Kidney tubule cell (primary cell): ENCODE measurements at regions not wholly inside any gene's neighbourhood (a gene's known extent, or its start where the extent isn't known, plus 50 kb on each side); places are given as distances from the start of the nearest gene placed in this dataset.
"Not testable (repeated sequence)": the region's sequence is repeated elsewhere in the genome, so short reads cannot be mapped to it uniquely, and the experiment has no call there.

Source experiments
- DNase-seq: peaks from one replicate; pipeline ENCODE4 v3.0.0-alpha.2; 2018; ENCODE audit warnings: low spot score

- not testable (repeated sequence) for DNase-seq
Measured at GRCh38 chr15:22665711-22666110, 120.7 kb upstream of the NIPA1 start.

DNA sequence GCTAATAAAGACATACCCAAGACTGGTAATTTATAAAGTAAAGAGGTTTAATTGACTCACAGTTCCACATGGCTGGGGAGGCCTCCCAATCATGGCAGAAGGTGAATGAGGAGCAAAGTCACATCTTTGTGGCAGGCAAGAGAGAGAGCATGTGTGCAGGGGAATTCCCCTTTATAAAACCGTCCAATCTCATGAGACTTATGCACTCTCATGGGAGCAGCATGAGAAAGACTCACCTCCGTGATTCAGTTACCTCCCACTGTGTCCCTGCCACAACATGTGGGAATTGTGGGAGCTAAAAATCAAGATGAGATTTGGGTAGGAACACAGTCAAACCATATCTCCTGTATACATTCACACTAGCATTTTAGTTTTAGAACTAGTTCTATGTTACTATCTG is 101.7 kb upstream of the NIPA1 start:
- peak; percentile 73 for DNase-seq

- DNase-seq: not testable (repeated sequence)
Measured at GRCh38 chr15:22699881-22700280, 86.6 kb upstream of the NIPA1 start.

DNA sequence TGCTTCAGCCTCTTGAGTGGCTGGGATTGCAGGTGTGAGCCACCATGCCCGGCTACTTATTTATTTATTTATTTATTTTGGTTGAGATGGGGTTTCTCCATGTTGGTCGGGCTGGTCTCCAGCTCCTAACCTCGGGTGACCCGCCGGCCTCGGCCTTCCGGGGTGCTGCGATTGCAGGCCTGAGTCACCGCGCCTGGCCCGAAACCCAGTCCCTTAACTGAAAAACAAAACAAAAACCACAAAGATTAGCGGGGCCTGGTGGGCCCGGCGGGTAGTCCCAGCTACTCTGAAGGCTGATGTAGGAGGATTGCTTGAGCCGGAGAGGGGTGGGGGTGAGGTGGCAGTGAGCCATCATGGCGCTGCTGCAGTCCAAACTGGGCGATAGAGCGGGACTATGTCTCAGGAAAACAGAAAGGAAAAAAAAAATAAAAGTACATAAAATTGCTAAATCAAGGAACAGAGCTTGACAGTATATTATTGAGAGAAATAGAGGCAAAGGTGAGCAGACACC is 75.6 kb upstream of the NIPA1 start:
- DNase-seq: not testable (repeated sequence)

DNA sequence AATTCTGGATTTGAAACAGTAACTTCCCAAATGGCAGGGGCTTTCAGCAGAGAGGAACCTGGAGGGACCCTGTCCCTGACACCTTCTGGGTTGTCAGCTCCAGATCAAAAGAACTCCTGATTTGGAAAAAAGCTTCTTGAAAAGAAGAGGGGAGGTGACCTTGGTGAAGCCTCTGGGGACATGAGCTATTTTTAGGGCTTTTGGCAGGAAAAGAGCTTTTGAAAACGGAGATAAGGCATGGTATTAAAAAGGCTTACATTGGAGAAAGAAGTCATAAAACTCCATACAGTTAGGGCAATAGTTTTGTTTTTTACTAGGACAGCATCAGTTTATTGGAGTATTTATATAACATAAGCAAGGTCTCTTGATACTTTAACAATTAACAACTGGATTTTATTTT is 72.5 kb upstream of the NIPA1 start:
- not testable (repeated sequence) for DNase-seq

DNA sequence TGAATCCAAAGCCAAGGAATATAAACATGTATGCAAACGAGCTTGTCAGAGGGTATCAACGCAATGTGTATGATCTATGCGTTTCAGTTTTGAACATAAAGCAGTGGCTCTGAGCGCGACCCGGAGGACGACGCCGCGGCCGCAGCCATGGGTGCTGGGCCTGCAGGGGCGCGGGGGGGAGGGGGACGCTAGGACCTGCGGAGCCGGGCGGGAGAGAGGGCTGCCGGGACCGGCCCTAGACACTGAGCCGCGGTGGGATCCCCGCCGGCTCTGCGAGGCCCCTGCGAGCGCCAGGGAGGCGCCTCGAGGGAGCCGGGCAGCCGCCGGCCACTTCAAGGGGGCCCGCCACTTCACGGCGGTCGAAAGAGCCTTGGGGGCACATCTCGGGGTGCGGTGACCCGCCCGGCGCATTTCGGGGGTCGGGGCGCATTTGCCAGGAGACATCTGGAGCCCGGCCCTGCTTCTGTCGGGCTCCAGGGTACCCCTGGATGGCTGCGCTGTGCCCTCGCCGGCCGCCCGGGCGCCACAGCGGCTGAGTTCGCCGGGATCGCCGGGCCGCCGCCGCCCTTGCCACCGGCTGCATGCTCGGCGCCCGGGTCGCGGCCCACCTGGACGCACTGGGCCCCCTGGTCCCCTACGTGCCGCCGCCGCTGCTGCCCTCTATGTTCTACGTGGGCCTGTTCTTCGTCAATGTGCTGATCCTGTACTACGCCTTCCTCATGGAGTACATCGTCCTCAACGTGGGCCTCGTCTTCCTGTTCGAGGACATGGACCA is 71.9 kb upstream of the NIPA1 start:
- DNase-seq: not testable (repeated sequence)

DNA sequence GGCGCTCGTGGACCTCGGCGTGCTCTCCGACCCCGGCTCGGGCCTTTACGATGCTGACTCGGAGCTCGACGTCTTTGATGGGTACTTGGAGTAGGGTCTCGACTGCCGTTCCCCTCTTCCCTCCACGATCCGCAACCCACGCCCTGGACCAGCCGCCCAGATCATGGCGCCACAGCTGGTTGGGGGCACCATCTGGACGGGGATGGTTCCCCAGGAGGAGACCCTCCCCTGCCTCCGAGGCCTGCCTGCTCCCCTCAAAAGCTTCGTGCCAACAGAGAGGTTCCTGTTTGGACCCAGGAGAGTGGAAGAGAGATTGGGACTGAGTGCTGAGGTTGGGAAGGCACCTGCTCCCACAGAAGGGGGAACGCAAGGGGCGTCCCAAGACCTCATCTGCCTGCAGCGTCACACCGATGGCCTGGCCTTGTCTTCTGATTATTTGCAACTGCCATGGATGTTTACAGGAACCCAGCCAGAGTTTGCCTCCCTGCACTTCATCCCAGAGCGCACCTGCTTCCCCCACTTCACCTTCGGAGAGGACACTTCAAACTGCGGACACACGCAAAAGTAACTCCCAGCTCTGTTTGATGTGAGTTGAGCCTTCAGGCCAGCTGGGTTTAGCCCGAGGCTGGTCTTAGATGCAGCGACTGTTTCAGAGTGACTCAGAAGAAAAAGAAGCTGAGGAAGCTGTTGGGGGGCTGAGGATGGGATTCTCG is 71.2 kb upstream of the NIPA1 start:
- not testable (repeated sequence) for DNase-seq

DNA sequence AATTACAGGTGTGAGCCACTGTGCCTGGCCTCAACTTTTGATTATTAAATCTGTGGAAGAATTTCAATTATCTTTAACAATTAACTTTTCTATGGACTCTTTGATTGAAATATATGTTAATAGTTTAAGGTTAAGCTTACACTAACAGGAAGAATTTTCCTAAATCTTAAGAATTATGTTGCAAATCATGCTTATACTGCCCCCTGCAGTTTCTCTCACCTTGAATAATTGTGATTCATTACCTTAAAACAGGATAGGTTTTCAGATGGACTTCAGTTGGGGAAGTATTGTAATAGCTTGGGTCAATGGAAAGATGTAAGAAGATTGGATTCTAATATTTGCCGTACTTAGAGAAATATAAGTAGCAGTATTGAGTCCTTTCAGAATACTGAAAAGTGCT is 66.5 kb upstream of the NIPA1 start:
- DNase-seq: not testable (repeated sequence)

DNA sequence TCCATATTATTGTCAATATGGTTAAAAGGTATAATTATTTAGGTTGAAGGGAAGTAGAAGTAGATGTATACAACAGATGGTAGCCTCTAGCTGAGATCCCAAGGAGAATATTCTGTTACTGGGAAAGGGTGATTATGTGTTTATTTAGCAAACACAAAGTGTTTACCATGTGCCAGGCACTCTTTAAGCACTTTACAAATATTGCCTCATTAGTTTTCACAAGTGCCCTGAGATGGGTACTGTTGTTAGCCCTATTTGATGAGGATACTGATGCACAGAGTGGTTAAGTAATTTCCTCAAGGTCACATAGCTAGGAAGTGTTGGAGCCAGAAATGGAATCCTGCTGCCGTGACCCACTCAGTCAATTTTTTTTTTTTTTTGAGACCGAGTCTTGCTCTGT is 60.3 kb upstream of the NIPA1 start:
- not testable (repeated sequence) for DNase-seq

- not testable (repeated sequence) for DNase-seq
Measured at GRCh38 chr15:22735067-22735466, 51.4 kb upstream of the NIPA1 start.

DNA sequence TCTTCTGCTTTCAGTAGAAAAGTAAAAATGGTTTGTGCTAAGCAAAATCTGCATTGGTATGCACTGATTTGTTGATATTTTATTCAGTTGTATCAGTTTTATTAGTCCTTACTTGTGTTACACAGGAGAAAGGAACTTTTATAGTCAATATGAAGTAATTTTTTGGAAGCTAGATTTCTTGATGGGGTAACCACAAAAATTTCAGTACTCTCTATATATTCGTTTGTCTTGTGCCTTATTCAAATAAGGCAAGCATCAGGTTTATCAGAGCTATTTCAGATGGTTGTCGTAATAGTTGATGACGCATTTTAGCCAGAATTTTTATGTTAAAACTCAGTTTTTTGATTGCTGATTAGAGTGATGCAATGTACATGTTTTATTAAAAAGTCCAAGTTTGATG is 50.7 kb upstream of the NIPA1 start:
- DNase-seq: no peak

DNA sequence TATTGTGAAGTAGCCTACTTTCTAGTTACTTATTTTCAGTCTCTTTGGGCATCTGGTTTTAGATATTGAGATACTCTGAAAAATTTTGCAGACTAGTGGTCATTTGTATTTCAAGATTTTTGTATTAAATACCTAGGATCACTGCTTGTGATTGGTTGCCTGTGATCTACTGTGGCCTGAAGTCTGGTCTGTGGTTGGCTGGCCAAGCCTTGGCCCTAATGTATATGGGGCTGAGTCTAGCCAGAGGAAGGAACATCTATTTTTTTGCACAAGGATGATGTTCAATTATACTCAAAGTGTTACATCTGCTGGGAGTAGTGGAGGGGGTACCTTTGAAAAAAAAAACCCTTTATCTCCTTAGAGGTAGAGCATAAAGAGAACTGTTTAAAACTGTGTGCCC is 50.2 kb upstream of the NIPA1 start:
- not testable (repeated sequence) for DNase-seq
